Effector memory CD4-positive, alpha-beta T cell (primary cell): ENCODE measurements at regions not wholly inside any gene's neighbourhood (a gene's known extent, or its start where the extent isn't known, plus 50 kb on each side); places are given as distances from the start of the nearest gene placed in this dataset.

Experiments
- DNase-seq, 3 donors: peaks; one replicate each; pipeline ENCODE4 v3.0.0-alpha.2; 2020
- H3K27ac ChIP-seq: 2 replicates; pipeline ENCODE4 v1.7.0; 2013; ENCODE audit warnings: mild to moderate bottlenecking, low read length, moderate library complexity; ENCODE audit not compliant: insufficient read depth, poor library complexity, severe bottlenecking
- H3K27me3 ChIP-seq: replicated peaks from 2 replicates; pipeline ENCODE4 v1.7.0; 2013; ENCODE audit warnings: mild to moderate bottlenecking, low read length; ENCODE audit not compliant: insufficient read depth, control insufficient read depth, poor library complexity, severe bottlenecking
- H3K36me3 ChIP-seq: 2 replicates; pipeline ENCODE4 v1.7.0; 2013; ENCODE audit warnings: mild to moderate bottlenecking, low read length, moderate library complexity; ENCODE audit not compliant: control insufficient read depth, insufficient read depth
- H3K4me1 ChIP-seq: 2 replicates; pipeline ENCODE4 v1.7.0; 2013; ENCODE audit warnings: low read length, mild to moderate bottlenecking; ENCODE audit not compliant: control insufficient read depth, insufficient read depth, poor library complexity, severe bottlenecking
- H3K4me3 ChIP-seq: 2 replicates; pipeline ENCODE4 v1.7.0; 2013; ENCODE audit warnings: low read length, low read depth, mild to moderate bottlenecking; ENCODE audit not compliant: insufficient read depth, poor library complexity, severe bottlenecking
- H3K9me3 ChIP-seq: 2 replicates; pipeline ENCODE4 v1.7.0; 2013; ENCODE audit warnings: mild to moderate bottlenecking, low read length, moderate library complexity; ENCODE audit not compliant: control insufficient read depth

DNA sequence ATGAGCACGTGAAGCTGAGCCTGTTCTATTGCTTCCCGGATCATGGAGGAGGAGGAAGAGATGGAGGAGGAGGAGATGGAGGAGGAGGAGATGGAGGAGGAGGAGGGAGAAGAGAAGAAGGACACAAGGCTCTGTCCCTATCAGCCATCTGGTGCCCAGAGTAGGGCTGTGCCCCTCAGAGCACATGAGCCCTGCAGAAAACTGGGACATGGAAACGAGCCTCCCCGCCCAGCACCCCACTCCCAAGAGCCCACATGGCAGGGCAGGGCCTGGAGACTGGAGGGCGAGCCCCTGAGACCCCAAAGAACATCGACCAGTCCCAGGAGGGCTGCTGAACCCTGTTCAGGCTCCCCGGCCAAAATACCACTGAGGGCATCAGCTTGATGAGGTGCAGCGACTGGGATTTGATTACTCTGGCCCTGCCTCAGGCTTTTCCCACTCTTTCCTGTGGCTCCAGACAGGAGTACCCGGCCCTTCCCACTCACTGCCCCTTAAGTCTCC lies 285.6 kb downstream of the UACA start:
- H3K27ac ChIP-seq, result no peak overlapping the region
- H3K36me3 ChIP-seq, result no peaks in the 10 kb centered on the region
- H3K27me3 ChIP-seq, result no peaks in the 10 kb centered on the region
- H3K9me3 ChIP-seq, result no peaks in the 10 kb centered on the region
- H3K4me3 ChIP-seq, result no peak overlapping the region
- peaks cover 28% of the 10 kb centered on the region for H3K4me1 ChIP-seq
- no peak for DNase-seq

- Histone ChIP-seq H3K9me3 (no peaks in the 10 kb centered on the region), H3K36me3 (no peaks in the 10 kb centered on the region), H3K27me3 (no peaks in the 10 kb centered on the region), H3K27ac (no peak overlapping the region), H3K4me1 (peaks cover 28% of the 10 kb centered on the region), H3K4me3 (no peak overlapping the region)
- no peak for DNase-seq
These were observed 286.9 kb downstream of the UACA start for GRCh38 chr15:70476441-70476840.

DNA sequence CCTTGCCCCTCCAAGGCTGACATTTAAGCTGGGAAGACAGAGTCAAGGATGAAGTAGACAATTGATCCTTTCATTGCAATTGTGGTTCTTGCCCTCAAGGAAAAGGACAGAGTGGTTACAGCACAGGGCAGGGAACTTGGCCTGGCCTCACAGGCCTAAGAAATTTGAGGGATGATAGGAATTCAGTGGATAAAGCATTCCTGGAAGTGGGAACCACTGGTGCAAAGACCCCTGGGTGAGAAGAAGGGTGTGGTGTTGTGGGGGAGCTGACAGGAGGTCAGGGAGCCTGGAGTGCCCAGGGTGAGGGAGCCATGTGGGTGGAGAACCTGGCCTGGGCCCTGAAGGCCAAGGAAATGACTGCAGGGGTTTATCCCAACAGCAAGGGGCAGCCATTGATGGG lies 287.4 kb downstream of the UACA start:
- Histone ChIP-seq H3K9me3 (no peaks in the 10 kb centered on the region), H3K36me3 (no peaks in the 10 kb centered on the region), H3K27ac (no peak overlapping the region), H3K4me3 (no peak overlapping the region), H3K4me1 (peaks cover 28% of the 10 kb centered on the region), H3K27me3 (no peaks in the 10 kb centered on the region)
- no peak for DNase-seq

GRCh38 chr15:70475407-70475781 lies 288.0 kb downstream of the UACA start:
- Histone ChIP-seq H3K27me3 (no peaks in the 10 kb centered on the region), H3K4me1 (peaks cover 23% of the 10 kb centered on the region)

DNA sequence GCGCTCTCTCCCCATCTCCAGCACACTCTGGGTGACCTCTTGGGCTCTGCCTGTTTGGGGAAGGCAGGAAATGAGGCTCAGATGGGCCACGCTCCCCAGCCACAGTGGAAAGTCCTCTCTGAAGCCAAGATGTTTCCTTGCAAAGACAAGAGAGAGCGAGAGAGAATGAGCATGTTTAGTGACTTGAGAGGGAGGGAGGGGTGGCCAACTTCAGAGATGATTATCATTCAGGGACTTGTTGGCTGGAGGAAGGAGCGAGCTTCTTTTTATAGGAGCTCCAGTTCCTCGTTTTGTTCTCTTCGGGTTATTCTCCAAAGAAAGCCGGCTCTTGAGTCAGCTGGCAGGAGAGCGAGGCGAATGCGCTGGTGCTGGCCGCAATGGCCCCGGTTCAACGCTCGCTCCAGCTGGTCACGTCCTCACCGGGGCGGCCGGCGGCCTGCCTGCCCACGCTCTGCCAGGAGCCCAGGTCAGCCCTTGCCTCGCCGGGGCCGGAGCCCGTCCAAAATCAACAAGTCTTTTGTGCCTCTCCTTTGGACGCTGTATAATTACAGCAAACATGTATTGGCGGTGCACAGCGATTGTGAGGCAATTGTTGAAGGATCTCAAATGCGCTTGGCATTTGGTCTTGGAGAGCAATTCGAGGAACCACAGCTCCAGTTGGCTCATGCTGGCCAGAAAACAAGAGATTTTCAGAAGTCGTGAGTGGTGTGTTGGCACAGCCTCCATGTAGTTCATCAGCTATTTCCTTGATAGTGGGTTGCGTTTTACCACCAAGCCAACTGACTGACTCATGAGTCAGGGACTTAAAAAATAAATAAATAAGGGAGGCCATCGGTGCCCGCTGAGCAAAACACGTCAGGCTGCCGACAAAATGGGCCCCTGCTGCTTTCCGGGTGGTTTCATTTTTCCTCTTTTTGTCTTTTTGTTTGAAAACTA lies 288.6 kb downstream of the UACA start:
- Histone ChIP-seq H3K36me3 (no peaks in the 10 kb centered on the region), H3K4me1 (peaks cover 17% of the 10 kb centered on the region), H3K9me3 (no peaks in the 10 kb centered on the region), H3K4me3 (peak overlapping the region; percentile 26), H3K27me3 (no peaks in the 10 kb centered on the region), H3K27ac (no peak overlapping the region)
- no peak for DNase-seq

More at GRCh38 chr15:70475407-70475781, 288.0 kb downstream of the UACA start:
- Histone ChIP-seq H3K4me3 (no peak overlapping the region), H3K9me3 (no peaks in the 10 kb centered on the region), H3K27ac (no peak overlapping the region), H3K36me3 (no peaks in the 10 kb centered on the region)
- DNase-seq, result no peak

GRCh38 chr15:70473581-70474370 lies 289.6 kb downstream of the UACA start:
- Histone ChIP-seq H3K4me3 (no peak overlapping the region), H3K27ac (no peak overlapping the region), H3K36me3 (no peaks in the 10 kb centered on the region), H3K27me3 (no peaks in the 10 kb centered on the region), H3K4me1 (peaks cover 7% of the 10 kb centered on the region), H3K9me3 (no peaks in the 10 kb centered on the region)
- DNase-seq, result no peak

GRCh38 chr15:70471517-70471916 lies 291.8 kb downstream of the UACA start:
- H3K4me3 ChIP-seq, result no peak overlapping the region
- no peak overlapping the region for H3K27ac ChIP-seq
- no peak for DNase-seq
- H3K36me3 ChIP-seq, result no peaks in the 10 kb centered on the region
- H3K4me1 ChIP-seq, result no peaks in the 10 kb centered on the region
- no peaks in the 10 kb centered on the region for H3K27me3 ChIP-seq
- H3K9me3 ChIP-seq, result no peaks in the 10 kb centered on the region

- Histone ChIP-seq H3K4me1 (no peaks in the 10 kb centered on the region), H3K27me3 (no peaks in the 10 kb centered on the region), H3K36me3 (no peaks in the 10 kb centered on the region), H3K4me3 (no peak overlapping the region), H3K9me3 (no peaks in the 10 kb centered on the region), H3K27ac (no peak overlapping the region)
- no peak for DNase-seq
These were observed 292.7 kb downstream of the UACA start for GRCh38 chr15:70470556-70471191.

GRCh38 chr15:70469651-70470555 lies 293.5 kb downstream of the UACA start:
- Histone ChIP-seq H3K4me1 (no peaks in the 10 kb centered on the region), H3K4me3 (no peak overlapping the region), H3K27ac (no peak overlapping the region), H3K9me3 (no peaks in the 10 kb centered on the region), H3K27me3 (no peaks in the 10 kb centered on the region), H3K36me3 (no peaks in the 10 kb centered on the region)
- no peak for DNase-seq
